Stimulated activated CD8-positive, alpha-beta memory T cell treated with anti-CD3 and anti-CD28 coated beads, Interleukin-7, amount 100 ng/mL, for 4 hours (primary cell): ENCODE measurements at regions not wholly inside any gene's neighbourhood (a gene's known extent, or its start where the extent isn't known, plus 50 kb on each side); places are given as distances from the start of the nearest gene placed in this dataset.
"Not testable (repeated sequence)": the region's sequence is repeated elsewhere in the genome, so short reads cannot be mapped to it uniquely, and the experiment has no call there.

Experiments used
- DNase-seq, 2 donors: peaks; one replicate each; pipeline ENCODE4 v3.0.0-alpha.2; 2020; ENCODE audit warnings: low read depth in 2 of 2

- DNase-seq: no peak
These were observed 376.7 kb downstream of the GLRX3 start for GRCh38 chr10:130512936-130513335.

GRCh38 chr10:130513686-130514476 lies 377.7 kb downstream of the GLRX3 start:
- no peak for DNase-seq

GRCh38 chr10:130515670-130516069 lies 379.5 kb downstream of the GLRX3 start:
- no peak for DNase-seq

- DNase-seq: no peak
These were observed 380.0 kb downstream of the GLRX3 start for GRCh38 chr10:130516141-130516735.

- not testable (repeated sequence) for DNase-seq
These were observed 382.7 kb downstream of the GLRX3 start for GRCh38 chr10:130518921-130519320.

- no peak for DNase-seq
These were observed 383.6 kb downstream of the GLRX3 start for GRCh38 chr10:130519791-130520190.

GRCh38 chr10:130531312-130531711 lies 395.1 kb downstream of the GLRX3 start:
- no peak for DNase-seq

GRCh38 chr10:130541090-130541489 lies 404.9 kb downstream of the GLRX3 start:
- DNase-seq: no peak

- no peak for DNase-seq
These were observed 406.6 kb downstream of the GLRX3 start for GRCh38 chr10:130542761-130543160.

- DNase-seq: no peak
These were observed 407.6 kb downstream of the GLRX3 start for GRCh38 chr10:130543794-130544193.

- DNase-seq: no peak
These were observed 408.9 kb downstream of the GLRX3 start for GRCh38 chr10:130545122-130545521.

GRCh38 chr10:130545697-130546096 lies 409.5 kb downstream of the GLRX3 start:
- no peak for DNase-seq

- no peak for DNase-seq
These were observed 410.6 kb downstream of the GLRX3 start for GRCh38 chr10:130546841-130547240.

GRCh38 chr10:130547368-130547767 lies 411.2 kb downstream of the GLRX3 start:
- DNase-seq: no peak

- no peak for DNase-seq
These were observed 414.9 kb downstream of the GLRX3 start for GRCh38 chr10:130550952-130551674.

- DNase-seq: no peak
These were observed 415.5 kb downstream of the GLRX3 start for GRCh38 chr10:130551676-130552075.

GRCh38 chr10:130553826-130554225 lies 417.6 kb downstream of the GLRX3 start:
- no peak for DNase-seq

GRCh38 chr10:130554701-130555410 lies 418.7 kb downstream of the GLRX3 start:
- DNase-seq: no peak

GRCh38 chr10:130555411-130555750 lies 419.2 kb downstream of the GLRX3 start:
- no peak for DNase-seq

- DNase-seq: no peak
These were observed 421.1 kb downstream of the GLRX3 start for GRCh38 chr10:130557181-130557845.

- no peak for DNase-seq
These were observed 422.8 kb downstream of the GLRX3 start for GRCh38 chr10:130558746-130559546.
